Myocyte (in vitro differentiated cells): ENCODE measurements at regions not wholly inside any gene's neighbourhood (a gene's known extent, or its start where the extent isn't known, plus 50 kb on each side); places are given as distances from the start of the nearest gene placed in this dataset.

Experiments
- DNase-seq: peaks from one replicate; pipeline ENCODE4 v3.0.0-alpha.2; 2012; ENCODE audit warnings: low read depth

DNA sequence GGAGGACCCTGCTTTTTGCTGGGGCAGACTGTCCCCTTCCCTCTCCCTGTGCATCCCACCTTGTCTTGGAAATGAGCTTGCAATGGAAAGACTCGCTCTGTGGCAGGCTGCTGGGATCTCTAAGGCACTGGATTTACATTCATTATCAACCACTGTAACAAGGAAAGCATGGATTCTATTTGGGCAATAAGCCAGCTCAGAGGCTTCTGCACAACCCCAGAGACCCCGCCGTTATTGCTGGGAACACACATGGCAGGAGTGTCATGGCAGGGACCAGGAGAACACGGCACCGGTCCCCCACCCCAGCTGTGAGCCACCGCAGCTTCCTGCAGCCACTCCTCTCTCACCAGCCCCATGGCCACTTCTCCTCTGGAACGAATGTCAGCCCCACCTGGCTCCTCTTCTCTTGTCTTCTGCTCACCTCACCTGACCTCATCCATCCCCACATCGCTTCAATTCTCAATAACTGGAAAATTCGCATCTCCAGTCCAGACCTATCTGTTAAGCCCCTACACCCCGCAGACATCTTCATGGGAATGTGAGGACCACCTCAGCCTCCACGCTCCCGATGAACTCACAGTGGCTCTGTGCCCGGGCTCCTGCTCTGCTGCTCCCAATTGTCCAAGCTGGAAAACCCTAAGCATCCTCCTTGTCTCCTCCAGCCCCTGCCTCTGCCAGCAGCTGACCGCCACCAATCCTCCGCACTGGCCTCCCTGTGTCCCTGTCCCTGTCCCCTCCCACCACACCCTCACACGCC is 181.5 kb downstream of the USP12 start:
- no peak for DNase-seq

DNA sequence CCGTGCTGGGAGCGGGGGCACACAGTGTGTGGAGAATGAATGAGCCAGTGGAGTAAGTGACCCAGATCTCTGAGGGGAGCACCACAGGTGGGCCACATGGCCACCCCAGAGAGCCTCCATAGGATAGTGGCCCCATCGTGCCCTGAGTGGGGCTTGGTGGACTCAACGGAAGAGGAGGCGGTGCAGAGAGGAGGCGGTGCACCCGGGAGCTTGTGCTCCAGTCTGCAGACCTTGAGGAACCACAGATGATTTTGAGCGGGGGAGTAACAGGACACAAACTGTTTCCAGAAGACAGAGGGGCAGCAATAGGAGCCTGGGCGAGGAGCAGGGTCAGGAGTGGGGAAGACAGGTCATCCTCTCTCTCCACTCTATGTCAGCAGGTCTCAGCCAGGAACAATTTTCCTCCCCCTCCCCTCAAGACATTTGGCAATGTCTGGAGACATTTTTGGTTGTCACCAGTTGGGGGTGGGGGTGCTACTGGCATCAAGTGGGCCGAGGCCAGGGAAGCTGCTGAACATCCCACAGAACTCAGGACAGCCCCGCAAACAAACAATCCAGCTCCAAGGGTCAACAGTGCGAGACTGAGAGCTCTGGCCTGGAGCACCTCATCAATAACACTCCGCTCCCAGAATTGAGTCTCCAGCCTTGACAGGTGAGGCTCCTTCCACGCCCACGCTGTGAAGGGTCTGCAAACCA is 182.2 kb downstream of the USP12 start:
- no peak for DNase-seq

DNA sequence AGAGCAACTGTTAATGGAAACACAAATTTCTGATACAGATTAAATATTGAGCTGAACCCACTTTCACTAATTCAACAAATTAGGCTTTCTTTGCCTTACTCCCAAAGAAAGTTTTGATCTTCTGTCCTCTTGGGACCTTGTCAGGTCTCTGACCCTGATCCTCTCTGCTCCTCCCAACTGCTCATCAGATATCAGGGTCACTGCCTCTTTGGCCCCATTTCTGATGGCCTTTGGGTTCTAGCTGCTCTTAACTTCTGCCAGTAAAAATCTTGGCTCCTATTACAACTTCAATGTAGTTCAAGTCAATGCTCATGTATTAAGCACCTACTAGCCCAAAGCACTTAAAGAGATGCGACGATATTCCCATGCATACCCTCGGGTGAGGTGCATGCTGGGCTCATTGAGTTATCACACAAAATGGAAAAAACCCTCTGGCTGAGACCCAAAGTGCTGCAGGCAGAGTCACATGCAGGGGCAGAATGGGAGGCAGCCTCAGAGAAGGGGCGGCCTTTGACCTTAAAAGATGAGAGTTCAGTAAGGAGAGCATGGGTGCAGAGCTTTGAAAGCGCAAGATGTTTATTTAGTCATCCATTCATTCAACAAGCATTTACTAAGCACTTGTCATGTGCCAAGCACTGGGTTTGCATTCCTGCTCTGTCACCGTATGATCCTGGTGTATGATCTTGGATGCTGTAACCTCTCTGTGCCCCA is 183.4 kb downstream of the USP12 start:
- no peak for DNase-seq

DNA sequence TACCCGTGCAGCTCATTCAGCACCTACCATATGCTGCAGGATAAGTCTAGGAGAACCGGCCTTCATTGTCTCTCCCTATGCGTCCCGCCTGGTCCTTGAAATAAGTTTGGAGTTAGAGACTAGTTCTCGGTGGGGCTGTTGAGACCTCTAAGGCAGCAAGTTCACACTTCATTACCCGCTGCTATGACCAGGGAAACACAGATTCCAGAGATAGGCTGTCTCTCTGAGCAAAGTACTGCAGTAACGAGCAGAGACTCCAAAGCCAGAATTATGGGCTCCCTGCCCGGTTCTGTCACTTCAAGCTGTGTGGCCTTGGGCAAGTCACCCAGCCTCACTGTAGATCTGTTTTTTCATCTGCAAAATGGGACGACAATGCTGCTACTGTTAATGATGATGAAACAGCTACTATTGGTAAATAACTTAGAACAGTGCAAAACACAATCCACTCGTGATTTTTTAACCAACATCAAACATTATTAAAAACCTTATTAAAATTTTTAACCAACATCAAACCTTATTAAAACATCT is 184.1 kb downstream of the USP12 start:
- DNase-seq: no peak

DNA sequence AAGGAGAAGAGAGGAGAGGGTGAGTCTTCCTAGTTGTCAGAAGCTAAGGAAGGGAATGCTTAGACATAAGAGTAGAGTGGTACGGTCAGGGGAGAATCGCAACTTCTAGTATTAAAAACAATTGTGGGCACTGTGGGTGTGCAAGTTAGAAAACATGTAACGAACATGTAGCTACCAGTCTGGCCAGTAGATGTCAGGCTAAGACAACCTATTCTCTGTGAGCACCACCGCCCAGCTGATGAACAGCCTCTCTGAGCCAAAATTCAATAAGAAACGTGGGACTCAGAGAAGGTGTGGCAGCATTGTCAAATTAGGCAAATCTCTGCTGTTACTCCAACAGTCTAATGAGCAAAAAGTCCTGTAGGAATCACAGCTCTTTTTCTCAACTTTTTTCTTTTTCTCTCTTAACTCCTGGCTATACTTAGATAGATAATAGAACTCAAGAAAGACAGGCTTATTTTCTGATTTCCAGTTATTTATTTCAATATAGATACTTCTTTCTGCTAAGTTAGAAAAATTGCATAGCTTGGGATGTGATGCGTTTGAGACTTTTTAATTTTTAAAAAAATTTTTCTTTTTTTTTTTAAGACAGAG is 186.2 kb downstream of the USP12 start:
- peak; percentile 79 for DNase-seq

DNA sequence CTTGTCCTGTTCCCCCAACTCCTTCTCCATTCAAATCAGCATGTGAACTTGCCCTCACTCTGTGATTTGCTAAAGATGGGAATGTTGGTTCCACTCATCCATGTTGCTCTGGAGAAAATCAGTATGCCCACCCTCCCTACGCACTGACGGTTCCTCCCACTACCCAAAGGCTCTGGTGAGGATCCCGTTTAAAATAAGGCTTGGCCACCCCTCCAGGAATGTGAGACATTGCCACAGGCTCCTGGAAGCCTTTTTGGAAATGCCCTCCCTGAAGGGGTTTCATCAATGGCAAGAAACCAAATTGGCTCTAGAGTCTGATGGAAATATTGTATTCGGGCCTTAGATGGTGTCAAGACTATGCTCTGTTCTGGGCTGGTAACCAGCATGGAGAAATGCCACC is 187.3 kb downstream of the USP12 start:
- no peak for DNase-seq

DNA sequence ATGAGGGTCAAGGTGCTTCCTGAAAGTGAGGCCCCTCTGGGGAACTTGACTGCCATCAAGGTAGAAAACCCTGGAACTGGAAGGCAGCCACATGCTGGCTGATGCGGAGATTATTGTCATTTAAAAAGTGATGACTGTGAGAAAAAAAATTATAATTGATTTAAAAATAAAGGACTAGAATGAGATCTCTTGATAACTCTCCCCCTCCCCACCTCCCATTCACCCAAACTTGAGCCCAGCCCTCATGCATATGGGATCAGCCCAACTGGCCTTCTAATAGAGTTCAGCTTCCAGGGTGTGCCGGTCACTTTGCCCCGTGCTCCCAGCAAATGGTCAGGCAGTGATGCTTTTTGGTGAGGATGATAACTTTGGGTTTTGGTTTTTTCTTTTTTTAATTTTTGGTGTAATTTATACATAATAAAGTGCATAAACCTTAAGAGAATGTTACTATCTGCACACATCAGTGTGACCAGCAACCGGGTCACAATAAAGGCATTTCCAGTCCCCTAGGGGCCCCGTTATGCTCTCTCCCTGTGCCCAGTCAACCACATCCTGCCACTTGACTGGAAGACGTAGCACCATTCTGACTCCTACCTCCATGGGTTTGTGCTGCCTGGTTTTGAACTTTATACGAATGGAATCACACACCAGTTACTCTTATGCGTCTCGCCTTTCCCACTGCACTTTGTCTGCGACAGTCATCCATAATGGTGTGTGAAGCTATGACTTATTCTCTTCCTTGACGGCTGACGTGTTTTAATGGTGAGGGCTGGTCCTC is 187.9 kb downstream of the USP12 start:
- no peak for DNase-seq

DNA sequence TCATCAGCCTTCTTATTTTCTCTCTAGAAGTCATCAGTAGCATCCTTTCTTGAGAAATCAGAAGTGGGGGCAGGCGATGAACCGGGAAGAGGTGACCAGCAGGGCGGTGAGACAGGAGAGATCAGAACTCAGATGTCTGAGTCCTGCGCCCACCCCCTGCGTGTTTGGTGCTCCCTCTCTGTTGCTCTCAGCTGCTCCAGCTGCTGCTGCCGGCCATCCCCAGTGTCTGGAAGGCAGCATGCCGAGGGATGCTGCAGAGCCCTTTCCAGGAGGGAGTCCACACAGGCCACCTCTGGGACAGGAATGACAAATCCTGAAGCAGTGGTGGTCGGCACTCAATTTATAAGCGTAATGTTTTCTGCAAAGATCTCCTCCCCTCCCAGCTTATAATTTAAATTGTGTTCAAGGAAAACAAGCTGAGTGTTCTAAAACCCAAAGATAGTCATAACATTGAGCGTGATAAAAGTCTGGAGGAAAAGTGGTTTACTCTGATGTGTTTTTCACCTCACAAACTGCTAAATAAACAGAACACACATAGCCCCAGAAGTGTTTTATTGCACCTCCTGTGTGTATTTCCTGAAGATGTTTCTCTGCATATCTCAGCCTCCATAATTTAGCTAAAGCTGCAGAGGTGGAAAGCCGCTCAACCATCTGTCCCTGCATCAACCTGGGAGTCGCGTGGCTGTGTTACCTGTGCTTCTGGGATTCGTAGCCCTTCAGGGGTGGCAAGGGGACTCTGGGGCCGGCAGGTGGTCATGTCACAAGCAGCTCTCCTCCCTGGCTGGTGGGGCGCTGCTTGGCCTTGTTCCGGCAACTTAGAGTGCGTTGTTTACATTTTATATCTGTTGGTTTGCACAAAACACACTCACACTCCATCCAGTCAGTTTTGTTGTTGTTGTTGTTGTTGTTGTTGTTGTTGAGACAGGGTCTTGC is 191.2 kb downstream of the USP12 start:
- no peak for DNase-seq

DNA sequence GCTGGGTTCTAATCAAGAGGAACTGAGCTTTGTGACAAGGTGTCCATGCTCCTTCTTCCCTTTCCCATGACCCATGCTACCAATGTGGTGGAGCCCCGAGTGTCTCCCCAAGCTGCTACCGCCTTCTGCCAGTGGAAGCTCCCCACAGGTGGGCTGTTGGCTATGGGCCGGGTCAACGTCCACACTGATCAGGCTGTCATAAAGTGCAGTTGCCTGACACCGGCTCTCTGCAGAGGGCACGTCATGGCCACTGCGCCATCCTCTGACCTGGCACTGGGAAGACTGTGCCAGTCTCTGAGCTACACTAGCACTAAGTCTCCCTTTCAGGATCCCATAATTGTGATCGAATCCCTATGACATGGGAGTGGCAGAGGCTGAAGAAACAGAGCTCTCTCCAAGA is 192.3 kb downstream of the USP12 start:
- DNase-seq: no peak

DNA sequence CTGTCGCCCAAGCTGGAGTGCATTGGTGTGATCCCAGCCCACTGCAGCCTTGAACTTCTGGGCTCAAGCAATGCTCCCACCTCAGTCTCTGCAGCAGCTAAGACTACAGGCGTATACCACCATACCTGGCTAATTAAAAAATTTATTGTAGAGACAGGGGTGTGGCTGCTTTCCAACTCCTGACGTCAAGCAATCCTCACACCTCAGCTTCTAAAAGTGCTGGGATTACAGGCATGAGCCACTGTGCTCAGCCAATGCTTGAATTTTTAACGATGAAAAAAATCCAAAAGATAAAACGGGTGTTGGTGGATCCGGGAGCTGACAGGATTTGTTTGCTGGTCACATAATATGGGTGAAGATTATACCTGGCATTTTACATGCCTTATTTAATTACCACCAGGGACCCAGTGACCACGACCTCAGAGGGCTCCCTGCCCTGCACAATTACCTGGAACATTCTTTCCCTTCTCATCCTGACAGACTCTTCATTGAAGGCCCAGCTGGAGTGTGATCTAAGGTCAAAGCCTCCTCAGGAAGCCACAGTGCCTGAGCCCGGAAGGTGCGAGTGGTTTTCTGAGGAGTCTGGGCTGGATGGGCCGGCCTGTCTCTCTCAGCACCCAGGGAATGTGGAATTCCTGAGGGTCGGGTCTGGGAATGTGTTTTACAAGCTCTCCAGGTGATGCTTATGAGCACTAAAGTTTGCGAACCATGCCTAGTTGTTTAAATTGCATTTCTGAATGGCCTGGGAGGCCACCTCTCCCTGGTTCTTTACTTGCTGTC is 193.3 kb downstream of the USP12 start:
- no peak for DNase-seq

DNA sequence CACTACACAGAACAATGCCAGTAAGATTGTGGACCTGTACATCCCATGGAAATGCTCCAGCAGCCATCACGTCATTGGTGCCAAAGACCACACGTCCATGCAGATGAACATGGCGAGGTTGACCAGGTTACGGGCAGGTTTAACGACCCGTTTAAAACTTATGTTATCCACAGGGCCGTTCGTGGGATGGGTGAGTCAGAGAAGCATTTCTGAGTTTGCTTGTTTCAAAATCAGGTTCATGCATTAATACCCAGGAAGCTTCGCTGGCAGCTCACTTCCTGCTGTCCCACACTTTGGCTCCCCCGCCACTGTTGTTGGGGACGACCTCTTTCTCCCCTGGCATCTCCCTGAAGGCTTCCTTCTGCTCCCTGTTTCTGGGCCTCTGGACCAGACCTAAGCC is 194.1 kb downstream of the USP12 start:
- no peak for DNase-seq

DNA sequence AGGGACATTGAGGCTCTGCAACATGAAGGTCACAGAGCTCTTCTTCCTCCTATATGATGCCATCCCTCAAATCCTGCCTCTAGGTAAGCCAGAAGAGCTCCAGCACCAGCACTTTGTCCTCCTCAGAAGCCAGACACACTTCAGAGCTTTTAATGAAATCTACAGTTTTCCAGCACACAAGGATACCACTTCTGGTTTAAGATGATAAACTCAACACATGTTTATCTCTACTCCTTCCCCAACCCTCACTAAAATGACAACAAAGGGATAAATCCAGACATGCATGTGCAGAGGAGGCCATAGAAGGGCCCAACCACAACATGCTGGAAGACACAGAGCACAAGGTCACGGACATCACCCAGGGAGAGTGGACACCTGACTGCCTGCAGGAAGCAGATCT is 195.3 kb downstream of the USP12 start:
- DNase-seq: no peak

DNA sequence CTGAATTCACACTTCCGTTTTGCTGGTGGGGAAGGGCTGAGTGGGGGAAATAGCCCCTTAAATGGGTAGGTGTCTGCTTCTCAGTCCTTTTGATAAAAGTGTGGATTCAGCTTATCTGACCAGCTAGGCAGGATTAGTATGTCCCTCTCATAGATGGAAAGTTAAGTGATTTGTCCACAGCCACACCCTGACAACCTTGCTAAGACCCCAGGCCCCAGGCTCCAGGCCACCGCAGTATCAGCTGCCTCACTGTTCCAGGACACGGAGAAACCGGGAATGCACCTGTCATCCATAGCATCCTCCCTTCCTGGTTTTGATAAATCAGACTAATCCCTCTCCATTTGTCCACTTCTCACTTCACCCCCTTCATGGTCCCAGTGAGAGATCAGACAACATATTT is 197.7 kb downstream of the USP12 start:
- no peak for DNase-seq

DNA sequence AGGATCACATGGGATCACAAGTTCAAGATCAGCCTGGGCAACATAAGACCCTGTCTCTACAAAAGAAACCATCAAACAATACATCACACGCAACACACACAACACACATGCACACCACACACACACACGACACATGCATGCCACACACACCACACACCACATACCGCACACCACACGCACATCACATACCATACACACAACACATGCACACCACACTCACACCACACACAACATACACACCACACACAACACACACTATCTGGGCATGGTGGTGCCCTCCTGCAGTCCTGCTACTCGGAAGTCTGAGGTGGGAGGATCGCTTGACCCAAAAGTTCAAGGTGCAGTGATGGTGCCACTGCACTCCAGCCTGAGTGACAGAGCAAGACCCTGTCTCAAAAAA is 198.3 kb downstream of the USP12 start:
- no peak for DNase-seq

DNA sequence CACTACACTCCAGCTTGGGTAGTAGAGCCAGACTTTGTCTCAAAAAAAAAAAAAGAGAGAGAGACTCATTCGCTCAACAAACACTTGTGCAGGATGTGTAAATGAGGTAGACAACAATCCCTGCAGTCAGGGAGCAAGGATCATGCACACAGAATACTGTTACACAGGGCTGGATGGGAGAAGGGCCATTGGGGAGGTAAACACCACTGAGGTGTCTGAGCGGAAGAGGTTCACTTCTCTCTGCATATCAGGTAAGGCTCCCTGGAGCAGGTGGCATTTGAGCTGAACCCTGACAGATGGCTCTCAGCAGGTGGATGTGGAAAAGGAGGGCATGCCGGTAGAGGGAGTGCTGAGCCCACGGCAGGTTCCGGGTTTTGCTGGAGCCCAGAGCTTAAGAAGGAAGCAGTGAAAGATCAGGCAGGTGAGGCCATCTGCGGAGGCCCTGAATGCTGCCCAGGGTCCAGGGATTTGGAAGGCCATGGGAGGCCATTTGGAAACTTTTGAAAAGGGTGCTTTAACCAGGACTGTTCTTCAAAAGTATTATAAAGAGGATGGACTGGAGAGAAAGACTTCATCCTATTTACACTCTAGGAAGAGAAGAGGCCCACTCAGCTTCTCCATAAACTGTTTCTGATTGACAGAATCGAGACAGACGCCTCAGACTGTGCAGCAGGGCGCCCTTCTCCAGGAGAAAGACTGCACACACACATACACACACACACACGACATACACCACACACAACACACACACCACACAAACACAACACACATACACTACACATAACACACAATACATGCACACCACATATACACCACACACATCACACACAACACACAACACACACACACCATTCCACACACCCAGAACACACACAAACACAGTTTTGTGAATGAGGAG is 199.4 kb downstream of the USP12 start:
- DNase-seq: no peak

DNA sequence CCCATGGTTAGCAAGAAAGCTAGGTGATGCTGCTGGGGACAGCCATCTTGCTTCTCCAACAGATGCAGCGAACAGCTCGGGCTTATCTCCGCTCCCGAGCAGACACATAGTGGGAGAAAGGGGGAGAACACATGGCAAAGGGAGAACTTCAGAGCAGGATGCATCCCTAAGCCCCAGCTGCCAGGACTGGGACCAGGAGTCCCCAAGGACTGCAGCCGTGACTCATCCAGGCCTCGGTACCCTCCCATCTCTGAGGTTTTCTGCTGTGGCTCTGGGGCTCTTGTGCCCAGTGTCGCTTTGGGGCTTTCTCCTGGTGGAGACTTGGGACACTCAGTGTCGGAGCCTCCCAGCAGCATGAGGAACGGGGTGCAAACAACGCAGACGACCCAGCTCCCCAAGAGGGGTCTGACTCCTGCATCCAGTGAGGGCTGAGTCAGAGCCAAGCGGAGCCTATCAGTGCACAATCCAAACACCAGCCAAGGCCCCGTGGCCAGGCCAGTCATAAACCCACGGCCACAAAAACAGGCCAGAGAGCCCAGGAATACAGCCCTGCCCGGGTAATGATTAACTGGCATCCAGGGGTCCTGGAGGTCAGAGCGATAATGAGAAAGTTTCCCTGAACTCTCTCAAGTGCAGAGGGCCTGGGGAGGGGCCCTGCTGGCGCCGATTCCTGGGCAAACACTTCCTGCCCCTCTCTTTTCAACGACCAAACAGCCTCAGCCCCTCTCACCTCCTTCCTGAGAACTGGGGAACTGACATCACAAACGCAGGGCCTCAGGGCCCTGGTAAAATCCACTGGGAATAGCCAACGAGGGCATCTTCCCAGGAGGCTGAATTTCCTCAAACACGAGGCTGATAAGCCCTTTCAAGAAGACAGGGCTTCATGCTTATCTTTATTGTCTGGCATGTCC is 202.9 kb downstream of the USP12 start:
- peak; percentile 89 for DNase-seq
